Stimulated activated CD4-positive, alpha-beta T cell treated with anti-CD3 and anti-CD28 coated beads, TNF-alpha, amount 100 ng/mL, for 48 hours (primary cell): ENCODE measurements at regions not wholly inside any gene's neighbourhood (a gene's known extent, or its start where the extent isn't known, plus 50 kb on each side); places are given as distances from the start of the nearest gene placed in this dataset.
"Not testable (repeated sequence)": the region's sequence is repeated elsewhere in the genome, so short reads cannot be mapped to it uniquely, and the experiment has no call there.

Experiments used
- DNase-seq, 3 donors: peaks; one replicate each; pipeline ENCODE4 v3.0.0-alpha.2; 2020; ENCODE audit warnings: low read depth in 3 of 3

- no peak for DNase-seq
Observed at GRCh38 chr5:145463634-145464033, 371.5 kb downstream of the PRELID2 start.

- DNase-seq: no peak
Observed at GRCh38 chr5:145462525-145462924, 372.6 kb downstream of the PRELID2 start.

- no peak for DNase-seq
Observed at GRCh38 chr5:145450286-145450885, 384.8 kb downstream of the PRELID2 start.

GRCh38 chr5:145449794-145450193, 385.3 kb downstream of the PRELID2 start:
- DNase-seq: no peak

- not testable (repeated sequence) for DNase-seq
Observed at GRCh38 chr5:145446875-145447274, 388.3 kb downstream of the PRELID2 start.

- no peak for DNase-seq
Observed at GRCh38 chr5:145446412-145446811, 388.7 kb downstream of the PRELID2 start.

- DNase-seq: no peak
Observed at GRCh38 chr5:145445027-145445426, 390.1 kb downstream of the PRELID2 start.

GRCh38 chr5:145443964-145444363, 391.2 kb downstream of the PRELID2 start:
- no peak for DNase-seq

GRCh38 chr5:145443366-145443765, 391.8 kb downstream of the PRELID2 start:
- no peak for DNase-seq

- DNase-seq: not testable (repeated sequence)
Observed at GRCh38 chr5:145442661-145443060, 392.5 kb downstream of the PRELID2 start.

GRCh38 chr5:145441228-145441627, 393.9 kb downstream of the PRELID2 start:
- DNase-seq: no peak

- DNase-seq: no peak
Observed at GRCh38 chr5:145437627-145438026, 397.5 kb downstream of the PRELID2 start.

- no peak for DNase-seq
Observed at GRCh38 chr5:145433077-145433476, 402.1 kb downstream of the PRELID2 start.

GRCh38 chr5:145429170-145429569, 406.0 kb downstream of the PRELID2 start:
- no peak for DNase-seq

- DNase-seq: no peak
Observed at GRCh38 chr5:145408048-145408341, 427.1 kb downstream of the PRELID2 start.

GRCh38 chr5:145407300-145408047, 427.7 kb downstream of the PRELID2 start:
- no peak for DNase-seq

- no peak for DNase-seq
Observed at GRCh38 chr5:145403992-145404391, 431.1 kb downstream of the PRELID2 start.

- no peak for DNase-seq
Observed at GRCh38 chr5:145396888-145397287, 438.3 kb downstream of the PRELID2 start.

GRCh38 chr5:145395151-145395550, 440.0 kb downstream of the PRELID2 start:
- not testable (repeated sequence) for DNase-seq

GRCh38 chr5:145393426-145393825, 441.7 kb downstream of the PRELID2 start:
- no peak for DNase-seq

- DNase-seq: no peak
Observed at GRCh38 chr5:145389047-145389446, 446.1 kb downstream of the PRELID2 start.

- no peak for DNase-seq
Observed at GRCh38 chr5:145385276-145385675, 449.9 kb downstream of the PRELID2 start.

- no peak for DNase-seq
Observed at GRCh38 chr5:145378226-145378625, 456.9 kb downstream of the PRELID2 start.

- no peak for DNase-seq
Observed at GRCh38 chr5:145375521-145375920, 459.6 kb downstream of the PRELID2 start.
